Kasumi-1 (cell line): ENCODE measurements at regions not wholly inside any gene's neighbourhood (a gene's known extent, or its start where the extent isn't known, plus 50 kb on each side); places are given as distances from the start of the nearest gene placed in this dataset.

Experiments used
- DNase-seq, 2 experiments: peaks; one replicate each; lab custom pipeline; 2025; lab: John Stamatoyannopoulos, UW

DNA sequence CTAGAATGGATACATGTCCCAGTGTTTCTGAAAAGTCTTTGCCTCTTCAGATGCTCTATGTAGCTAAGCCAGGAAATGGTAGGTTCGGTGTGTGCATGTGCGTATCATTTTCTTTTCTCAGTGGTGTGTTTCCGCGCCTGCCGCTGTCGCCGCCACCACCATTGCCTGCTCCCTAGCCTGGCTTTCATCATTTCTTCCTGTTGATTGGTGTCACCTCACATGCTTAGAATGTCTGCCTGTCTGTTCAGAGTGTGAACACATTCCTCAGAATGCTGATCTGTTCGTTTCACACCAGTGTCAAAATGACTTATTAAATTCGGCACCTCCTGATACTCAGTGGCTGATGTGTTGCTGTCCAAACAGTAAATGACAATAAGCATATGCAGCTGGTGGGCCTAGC is 255.2 kb upstream of the SPRED2 start:
- DNase-seq: no peak

GRCh38 chr2:65686928-65687521 is 254.6 kb upstream of the SPRED2 start:
- no peak for DNase-seq

- no peak for DNase-seq
Measured at GRCh38 chr2:65681503-65681902, 249.1 kb upstream of the SPRED2 start.

DNA sequence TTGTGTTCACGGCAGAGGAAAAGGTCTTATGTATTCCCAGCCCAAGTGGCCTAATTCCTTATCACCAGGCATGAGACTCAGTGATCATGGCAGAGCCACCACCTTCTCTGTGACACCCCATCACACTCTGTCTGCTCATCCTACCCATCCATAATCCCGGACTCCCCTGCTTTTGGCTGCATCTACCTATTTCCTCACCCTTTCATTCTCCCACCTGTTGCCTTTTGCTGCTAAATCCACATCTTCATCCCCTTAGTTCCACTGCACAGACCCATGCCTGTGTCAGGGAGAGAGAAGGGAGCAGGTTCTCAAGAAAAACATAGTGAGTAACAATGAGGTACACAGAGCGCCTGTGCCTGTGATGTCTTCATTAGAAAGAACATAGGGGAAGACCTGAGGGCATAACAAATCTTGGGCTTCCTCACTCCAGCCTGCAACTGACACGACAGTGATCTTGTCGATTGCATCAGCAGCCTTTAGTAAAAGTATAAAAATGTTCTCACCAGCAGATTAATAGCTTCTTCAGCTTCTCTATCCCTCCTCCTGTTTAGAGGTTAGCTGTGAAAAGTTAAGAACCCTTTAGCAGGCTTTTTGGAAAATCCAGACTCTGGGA is 246.5 kb upstream of the SPRED2 start:
- no peak for DNase-seq

DNA sequence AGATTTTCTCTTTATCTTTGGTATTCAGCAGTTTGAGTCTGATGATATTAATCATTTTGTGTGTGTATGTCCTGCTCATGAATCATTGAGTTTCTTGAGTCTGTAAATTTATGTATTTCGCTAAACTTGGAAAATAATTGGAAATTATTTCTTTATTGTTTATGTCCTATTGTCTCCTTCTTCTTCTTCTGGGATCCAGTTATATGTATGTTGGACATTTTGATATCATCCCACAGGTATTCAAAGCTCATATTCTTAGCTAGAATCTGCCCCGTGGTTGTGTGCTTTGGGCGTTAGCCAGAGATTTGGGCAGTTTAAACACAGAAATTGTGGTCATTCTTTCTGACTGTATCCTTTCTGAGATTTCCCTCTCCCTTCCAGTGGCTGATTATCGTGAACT is 243.0 kb upstream of the SPRED2 start:
- no peak for DNase-seq

DNA sequence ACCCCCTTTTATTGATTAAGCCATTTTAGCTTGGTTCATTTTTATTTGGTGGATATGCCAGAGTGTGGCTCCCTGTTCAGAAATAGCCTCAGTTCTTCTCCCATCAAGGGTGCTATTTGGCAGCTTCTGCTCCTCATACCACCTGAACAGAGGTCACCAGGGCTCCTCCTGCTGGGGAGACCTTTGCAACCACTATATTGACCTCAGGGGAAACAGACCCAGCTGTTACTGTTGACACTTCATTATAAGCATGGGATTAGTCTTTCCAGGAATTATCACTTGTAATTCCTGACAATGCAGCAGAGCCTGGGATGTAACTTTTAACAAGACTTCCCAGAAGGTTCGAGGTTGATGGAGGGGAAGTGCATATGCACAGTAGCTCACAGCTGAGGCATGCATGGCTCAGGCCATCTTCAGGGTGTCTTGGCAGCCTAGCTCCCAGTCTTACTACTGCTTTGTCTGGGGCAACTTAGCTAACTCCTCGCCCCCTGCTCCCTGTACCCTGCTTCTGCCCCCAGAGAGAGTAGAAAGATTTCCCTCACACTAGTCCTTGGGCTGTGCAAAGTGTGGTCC is 239.4 kb upstream of the SPRED2 start:
- DNase-seq: no peak

- DNase-seq: no peak
Measured at GRCh38 chr2:65669574-65669973, 237.2 kb upstream of the SPRED2 start.

DNA sequence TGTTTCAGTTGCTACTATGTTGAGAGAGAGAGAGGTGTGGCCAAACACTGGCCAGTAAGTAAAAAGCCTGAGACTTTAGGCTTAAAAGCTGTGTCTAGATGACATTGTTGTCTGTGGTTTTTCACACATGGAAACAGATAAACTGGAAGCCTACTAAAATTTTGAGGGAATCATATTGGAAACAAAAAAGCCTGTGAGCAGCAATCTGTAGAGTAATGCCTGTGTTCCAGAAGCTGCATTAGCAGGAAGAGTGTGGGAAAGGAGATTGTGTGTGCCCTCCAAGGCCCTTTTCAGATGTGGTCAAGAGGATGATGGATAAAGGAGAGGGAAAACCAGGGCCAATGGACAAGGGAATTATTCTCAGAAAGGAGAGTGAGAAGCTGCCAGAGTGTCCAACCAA is 236.3 kb upstream of the SPRED2 start:
- DNase-seq: no peak

DNA sequence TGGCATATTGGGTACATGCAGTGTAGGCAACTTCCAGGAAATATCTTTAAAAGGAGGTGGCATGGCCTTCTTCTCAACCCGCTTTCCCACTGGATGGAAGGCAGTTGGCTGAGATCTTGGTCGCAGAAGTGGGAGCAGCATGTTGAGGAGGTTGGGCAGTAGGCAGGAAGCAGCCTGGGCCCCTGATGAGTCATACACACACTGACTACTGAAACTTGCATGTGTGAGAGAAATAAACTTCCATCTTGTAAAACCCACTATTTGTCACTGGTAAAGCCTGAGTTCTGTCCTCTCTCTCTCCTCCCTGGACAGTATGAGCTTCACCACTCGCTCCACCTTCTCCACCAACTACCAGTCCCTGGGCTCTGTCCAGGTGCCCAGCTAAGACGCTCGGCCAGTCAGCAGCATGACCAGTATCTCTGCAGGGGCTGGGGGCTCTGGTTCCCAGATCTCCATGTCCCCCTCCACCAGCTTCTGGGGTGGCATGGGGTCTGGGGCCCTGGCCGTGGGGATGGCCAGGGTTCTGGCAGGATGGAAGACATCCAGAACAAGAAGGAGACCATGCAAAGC is 233.8 kb upstream of the SPRED2 start:
- peak; percentile 78 to 80 for DNase-seq

DNA sequence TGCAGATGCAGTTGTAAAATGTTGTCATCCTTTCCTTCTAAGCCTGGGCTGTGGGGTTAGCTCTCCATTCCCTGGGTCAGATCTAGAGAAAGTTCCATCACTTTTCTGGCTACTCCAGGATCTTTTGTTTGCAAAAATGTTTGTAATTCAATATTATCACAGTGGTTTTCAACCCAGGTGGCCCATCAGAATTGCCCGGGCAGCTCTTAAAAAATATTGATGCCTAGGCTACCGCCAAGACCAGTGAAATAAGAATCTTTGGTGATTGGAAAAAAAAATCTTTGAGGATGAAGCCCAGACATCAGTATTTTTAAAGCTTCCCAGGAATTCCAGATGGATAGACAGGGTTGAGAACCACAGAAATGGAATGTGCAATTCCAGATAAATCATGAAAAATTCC is 232.5 kb upstream of the SPRED2 start:
- no peak for DNase-seq

GRCh38 chr2:65663831-65664407 is 231.5 kb upstream of the SPRED2 start:
- no peak for DNase-seq

DNA sequence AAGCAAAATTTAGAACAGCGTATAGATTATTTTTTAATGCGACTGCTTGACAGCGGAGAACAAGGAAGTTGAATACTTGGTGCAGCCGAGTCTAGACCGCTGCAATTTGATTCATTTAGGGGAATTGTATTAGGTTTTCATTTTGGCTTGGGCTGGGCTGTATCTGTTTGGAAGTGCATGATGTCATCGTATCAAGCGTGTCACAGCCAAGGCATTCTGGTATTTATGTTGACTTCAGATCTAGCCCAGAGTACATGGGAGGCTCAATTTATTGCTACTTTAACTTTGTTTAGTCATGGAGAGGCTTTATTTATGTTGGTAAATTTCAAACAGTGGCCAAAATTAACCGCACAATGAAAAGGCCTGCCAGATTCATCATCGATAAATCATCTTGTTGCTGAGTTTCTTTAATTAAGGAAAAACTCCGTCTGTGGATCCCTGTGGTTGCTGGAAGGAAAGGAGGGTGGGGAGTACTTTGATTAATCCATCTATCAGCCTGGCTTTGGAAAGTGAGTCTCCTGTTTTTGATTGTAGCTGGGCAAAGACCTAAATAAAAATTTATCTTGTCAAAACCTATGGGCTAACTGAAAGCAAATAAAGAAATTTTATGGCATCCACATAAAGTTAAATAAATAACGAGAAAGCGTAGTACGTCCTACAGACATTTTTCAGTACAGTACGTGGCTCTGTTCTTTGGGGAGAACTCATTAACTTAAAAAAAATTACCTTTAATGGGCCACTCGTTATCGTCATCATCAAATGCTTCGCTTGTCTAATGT is 230.4 kb upstream of the SPRED2 start:
- no peak for DNase-seq

- no peak for DNase-seq
Measured at GRCh38 chr2:65661980-65662653, 229.7 kb upstream of the SPRED2 start.

DNA sequence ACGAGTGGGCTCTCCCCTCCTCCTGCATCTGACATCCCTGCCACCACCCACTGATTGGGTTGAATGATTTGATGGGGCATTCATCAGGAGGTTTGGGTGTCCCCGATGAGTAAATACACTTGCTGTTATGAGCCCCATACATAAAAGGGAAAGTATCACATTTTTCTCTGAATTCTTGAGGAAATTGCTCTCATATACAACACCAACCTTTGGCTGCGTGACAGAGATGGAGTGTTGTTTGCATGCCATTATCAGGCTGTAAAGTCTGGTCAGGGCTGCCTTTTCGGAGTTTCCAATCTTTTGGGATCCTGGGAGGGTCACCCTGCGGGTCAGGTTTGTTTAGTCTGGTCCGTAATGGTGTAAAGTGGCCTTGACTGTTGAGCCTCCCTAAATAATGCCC is 227.9 kb upstream of the SPRED2 start:
- no peak for DNase-seq

GRCh38 chr2:65658881-65659280 is 226.5 kb upstream of the SPRED2 start:
- DNase-seq: no peak

DNA sequence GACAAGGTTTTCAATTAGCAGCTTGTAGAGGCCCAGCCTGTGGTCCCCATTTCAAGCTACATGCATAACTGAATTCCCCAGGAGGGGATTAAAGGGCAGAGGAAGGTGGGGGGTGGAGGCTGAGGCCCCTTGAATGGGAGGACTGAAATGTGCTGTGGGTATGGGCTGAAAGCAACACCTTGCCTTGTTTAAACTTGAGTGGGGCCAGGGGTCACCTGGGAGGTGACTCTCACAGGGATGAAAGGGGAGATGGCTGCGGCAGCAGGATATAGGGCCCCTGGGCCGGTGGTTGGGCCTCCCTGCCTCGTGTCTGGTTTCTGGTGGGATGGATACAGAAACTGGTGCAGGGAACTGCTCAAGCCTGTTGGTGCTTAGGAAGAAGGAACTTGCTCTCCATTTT is 225.9 kb upstream of the SPRED2 start:
- DNase-seq: no peak

- no peak for DNase-seq
Measured at GRCh38 chr2:65656160-65656718, 223.8 kb upstream of the SPRED2 start.

DNA sequence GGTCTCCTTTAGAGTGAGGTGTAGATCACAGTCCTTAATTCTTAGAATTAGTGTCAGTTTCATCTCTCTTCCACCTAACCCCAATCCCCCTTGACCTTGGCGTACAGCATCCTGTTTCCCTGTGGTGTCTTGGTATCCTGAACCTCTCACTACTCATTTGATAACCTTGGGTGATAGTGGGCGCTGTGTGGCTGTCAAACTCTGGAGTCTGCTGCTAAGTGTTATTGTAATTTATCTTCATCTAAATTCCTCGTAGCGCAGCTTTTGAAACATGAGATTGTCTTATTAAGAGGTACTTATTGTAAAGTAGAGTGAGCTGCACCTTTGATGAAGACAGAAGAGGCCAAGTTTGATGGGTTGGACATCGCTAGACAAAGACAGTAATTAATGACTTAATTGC is 222.6 kb upstream of the SPRED2 start:
- no peak for DNase-seq

DNA sequence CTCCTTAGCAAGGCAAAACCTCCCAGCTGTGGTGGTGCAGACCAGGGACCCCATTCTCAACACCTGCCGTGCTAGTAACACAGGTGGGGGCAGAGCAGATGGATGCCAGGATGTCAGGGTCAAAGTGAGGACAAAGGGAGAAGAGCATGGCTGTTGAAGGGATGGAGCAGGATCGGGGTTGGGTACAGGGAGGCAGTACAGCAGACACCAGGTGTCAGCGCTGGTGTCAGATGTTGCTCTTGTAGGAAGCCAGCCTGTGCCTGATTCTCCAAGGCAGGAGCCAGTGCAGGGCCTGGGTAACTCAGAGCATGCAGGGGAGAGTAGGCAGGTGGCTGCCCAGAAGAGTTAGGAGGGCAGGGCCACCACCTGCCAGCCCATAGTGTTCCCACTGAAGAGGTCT is 222.1 kb upstream of the SPRED2 start:
- DNase-seq: no peak

DNA sequence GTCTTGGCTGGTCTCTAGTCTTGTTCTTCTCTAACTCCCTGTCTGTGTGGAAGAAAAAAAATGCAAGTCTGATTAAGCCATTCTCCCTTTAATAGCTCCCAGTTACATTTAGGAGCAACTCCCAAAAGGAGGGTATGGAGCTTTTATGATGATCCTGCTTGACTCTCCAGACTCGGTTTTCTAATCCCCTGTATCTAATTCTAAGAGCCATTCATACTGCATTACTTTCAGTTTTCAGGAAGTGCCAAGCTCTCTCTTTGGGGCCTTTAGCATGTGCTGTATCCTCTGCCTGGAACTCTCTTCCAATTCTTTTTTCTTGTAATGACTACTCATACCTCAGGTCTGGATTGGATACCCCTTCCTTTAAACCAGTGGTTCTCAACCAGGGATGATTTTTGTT is 219.7 kb upstream of the SPRED2 start:
- DNase-seq: no peak

- DNase-seq: no peak
Measured at GRCh38 chr2:65649811-65650589, 217.6 kb upstream of the SPRED2 start.
